Upper lobe of left lung (tissue), 6 donors: ENCODE measurements at regions not wholly inside any gene's neighbourhood (a gene's known extent, or its start where the extent isn't known, plus 50 kb on each side); places are given as distances from the start of the nearest gene placed in this dataset.

ENCODE experiments used
- ATAC-seq, 2 donors: fragments of 200-7000 bp; cut with Tn5 transposase; one replicate each; pipeline ENCODE4 v1.9.1; 2022; ENCODE audit warnings: mild to moderate bottlenecking in 2 of 2, moderate library complexity in 2 of 2; ENCODE audit not compliant: low FRiP score in 2 of 2
- DNase-seq, 2 donors: peaks; one replicate each; pipeline ENCODE4 v3.0.0-alpha.2; 2019 to 2020
- H3K27ac ChIP-seq, 4 donors: fragments of 200-600 bp; sonication (generic); one replicate each; pipeline ENCODE4 v1.5.1; 2016 to 2019
- H3K27me3 ChIP-seq, 4 donors: fragments of 200-600 bp; sonication (generic); one replicate each; pipeline ENCODE4 v1.5.1; 2017 to 2019
- H3K36me3 ChIP-seq, 4 donors: fragments of 200-600 bp; sonication (generic); one replicate each; pipeline ENCODE4 v1.5.1; 2016 to 2019
- H3K4me1 ChIP-seq, 4 donors: fragments of 200-600 bp; sonication (generic); one replicate each; pipeline ENCODE4 v1.5.1; 2018 to 2019
- H3K4me3 ChIP-seq, 4 donors: fragments of 200-600 bp; sonication (generic); one replicate each; pipeline ENCODE4 v1.5.1; 2017 to 2019; ENCODE audit warnings: mild to moderate bottlenecking in 2 of 4, moderate library complexity in 1 of 4
- H3K9me3 ChIP-seq, 4 donors: fragments of 200-600 bp; sonication (generic); one replicate each; pipeline ENCODE4 v1.5.1; 2018 to 2019
- EP300 ChIP-seq, 4 donors: sonication (generic); formaldehyde crosslinking; IDR thresholded peaks; one replicate each; pipeline ENCODE4 v1.5.1; 2017; ENCODE audit warnings: antibody characterized with exemption in 4 of 4, control low read depth in 2 of 4
- POLR2A ChIP-seq, 4 donors: fragments of 450-650 bp; IDR thresholded peaks; one replicate each; pipeline ENCODE4 v1.5.1; 2016 to 2017; ENCODE audit warnings: antibody characterized with exemption in 4 of 4, mild to moderate bottlenecking in 2 of 4
- POLR2AphosphoS5 ChIP-seq, 2 donors: sonication (generic); formaldehyde crosslinking; IDR thresholded peaks; one replicate each; pipeline ENCODE4 v1.5.1; 2017; ENCODE audit warnings: antibody characterized with exemption in 2 of 2
- WGBS, 2 donors: methylation state at CpG; one replicate each; pipeline ENCODE4 v1.1.5; 2017 to 2018; 5-methylcytosine and 5-hydroxymethylcytosine counted together
- TF ChIP-seq, protein P1 (sequence below), 6 experiments: fragments of 450-650 bp in 4 of 6; fragments of 200-600 bp in 2 of 6; sonication (generic) in 2 of 6; IDR thresholded peaks; one replicate each; pipeline ENCODE4 v1.5.1; 2016 to 2019; ENCODE audit warnings: antibody characterized with exemption in 6 of 6
- donor health status: DM: no; HTN: no; CAD: no; lungs with moderate emphysema.
- donor health status: DM: no; HTN: yes; CAD: no; lungs with severe emphysema.

DNA sequence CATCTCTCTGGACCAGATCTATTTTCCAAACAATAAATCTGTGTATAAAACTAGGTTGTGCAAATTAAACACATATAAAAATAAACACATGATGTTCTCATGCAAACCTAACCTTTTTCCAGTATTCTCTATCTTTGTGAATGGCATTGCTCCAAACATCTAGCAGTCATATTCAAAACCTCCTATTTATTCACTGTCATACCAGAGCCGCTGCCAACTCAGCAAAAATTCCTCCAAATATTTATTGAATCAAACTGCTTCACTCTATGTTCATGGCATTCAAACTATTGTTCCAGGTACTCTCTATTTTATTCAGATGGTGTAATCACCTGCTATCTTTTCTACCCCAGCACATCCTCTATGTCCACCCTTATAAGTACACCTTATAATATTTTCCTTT lies 652.1 kb upstream of the RIOK2 start:
- TF ChIP-seq EP300 (IDR thresholded peaks at IDR 0.05) (no peak), POLR2A (IDR thresholded peaks at IDR 0.05) (no peak), POLR2AphosphoS5 (IDR thresholded peaks at IDR 0.05) (no peak)
- TF ChIP-seq, protein P1, sequence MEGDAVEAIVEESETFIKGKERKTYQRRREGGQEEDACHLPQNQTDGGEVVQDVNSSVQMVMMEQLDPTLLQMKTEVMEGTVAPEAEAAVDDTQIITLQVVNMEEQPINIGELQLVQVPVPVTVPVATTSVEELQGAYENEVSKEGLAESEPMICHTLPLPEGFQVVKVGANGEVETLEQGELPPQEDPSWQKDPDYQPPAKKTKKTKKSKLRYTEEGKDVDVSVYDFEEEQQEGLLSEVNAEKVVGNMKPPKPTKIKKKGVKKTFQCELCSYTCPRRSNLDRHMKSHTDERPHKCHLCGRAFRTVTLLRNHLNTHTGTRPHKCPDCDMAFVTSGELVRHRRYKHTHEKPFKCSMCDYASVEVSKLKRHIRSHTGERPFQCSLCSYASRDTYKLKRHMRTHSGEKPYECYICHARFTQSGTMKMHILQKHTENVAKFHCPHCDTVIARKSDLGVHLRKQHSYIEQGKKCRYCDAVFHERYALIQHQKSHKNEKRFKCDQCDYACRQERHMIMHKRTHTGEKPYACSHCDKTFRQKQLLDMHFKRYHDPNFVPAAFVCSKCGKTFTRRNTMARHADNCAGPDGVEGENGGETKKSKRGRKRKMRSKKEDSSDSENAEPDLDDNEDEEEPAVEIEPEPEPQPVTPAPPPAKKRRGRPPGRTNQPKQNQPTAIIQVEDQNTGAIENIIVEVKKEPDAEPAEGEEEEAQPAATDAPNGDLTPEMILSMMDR (IDR thresholded peaks at IDR 0.05), result no peak
- DNase-seq (no peak), ATAC-seq (no peak)
- Histone ChIP-seq H3K4me3 (no peak overlapping the region), H3K27me3 (no peaks in the 10 kb centered on the region), H3K36me3 (no peaks in the 10 kb centered on the region), H3K27ac (no peak overlapping the region), H3K9me3 (no peaks in the 10 kb centered on the region), H3K4me1 (no peaks in the 10 kb centered on the region)
- 86% methylated on average over 1 of the region's 1 CpG for WGBS, 2 donors

DNA sequence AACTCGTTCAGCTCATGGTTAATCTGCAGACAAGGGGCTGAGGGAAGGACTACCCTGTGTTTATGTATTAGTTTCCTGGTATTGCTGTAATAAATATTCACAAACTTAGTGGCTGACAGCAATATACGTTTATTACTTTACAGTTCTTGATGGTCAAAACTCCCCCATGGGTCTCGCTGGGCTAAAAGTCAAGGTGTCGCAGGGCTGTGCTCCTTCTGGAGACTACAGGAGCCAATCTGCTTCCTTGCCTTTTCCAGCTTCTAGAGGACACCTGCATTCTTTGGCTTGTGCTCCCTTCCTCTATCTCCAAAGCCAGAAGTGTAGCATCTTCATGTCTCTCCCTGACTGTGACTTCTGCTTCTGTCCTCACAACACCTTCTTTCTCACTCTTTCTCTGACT lies 653.8 kb upstream of the RIOK2 start:
- no peaks in the 10 kb centered on the region for H3K36me3 ChIP-seq
- H3K9me3 ChIP-seq, result no peaks in the 10 kb centered on the region
- no peak for DNase-seq
- H3K4me1 ChIP-seq, result no peaks in the 10 kb centered on the region
- TF ChIP-seq, protein P1 (IDR thresholded peaks at IDR 0.05), result no peak
- TF ChIP-seq EP300 (IDR thresholded peaks at IDR 0.05) (no peak), POLR2AphosphoS5 (IDR thresholded peaks at IDR 0.05) (no peak), POLR2A (IDR thresholded peaks at IDR 0.05) (no peak)
- H3K27me3 ChIP-seq, result no peaks in the 10 kb centered on the region
- H3K4me3 ChIP-seq, result no peak overlapping the region
- ATAC-seq, result no peak
- no peak overlapping the region for H3K27ac ChIP-seq
- WGBS, 2 donors, result 70 to 81% methylated on average over 4 of the region's 4 CpGs

DNA sequence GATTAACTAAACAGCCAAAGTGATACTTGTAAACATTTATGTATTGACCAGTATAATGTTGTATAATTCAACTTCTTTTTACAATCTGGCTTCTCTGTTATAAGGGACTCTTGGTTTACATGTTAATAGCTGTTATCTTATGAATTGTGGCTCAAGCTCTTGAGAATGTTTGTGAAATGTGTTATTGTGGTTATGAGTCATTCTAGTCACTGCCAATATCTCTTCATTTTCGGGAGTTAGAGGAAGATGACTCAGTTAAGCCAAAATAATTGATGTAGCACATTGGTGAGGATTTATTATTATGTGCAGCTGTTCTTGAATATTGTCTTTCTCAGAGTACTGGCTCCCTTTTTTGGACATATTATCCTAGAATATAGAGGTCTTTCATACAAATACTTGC lies 655.2 kb upstream of the RIOK2 start:
- DNase-seq, result no peak
- no peaks in the 10 kb centered on the region for H3K27me3 ChIP-seq
- no peaks in the 10 kb centered on the region for H3K9me3 ChIP-seq
- peak in 1 of 2 donors; percentile 86 for ATAC-seq
- no peaks in the 10 kb centered on the region for H3K4me1 ChIP-seq
- H3K4me3 ChIP-seq, result no peak overlapping the region
- 3 to 15% methylated on average over 1 of the region's 1 CpG for WGBS, 2 donors
- H3K27ac ChIP-seq, result no peak overlapping the region
- no peaks in the 10 kb centered on the region for H3K36me3 ChIP-seq
- TF ChIP-seq, protein P1 (IDR thresholded peaks at IDR 0.05), result no peak
- TF ChIP-seq POLR2AphosphoS5 (IDR thresholded peaks at IDR 0.05), result no peak
- no peak for TF ChIP-seq EP300 (IDR thresholded peaks at IDR 0.05)
- TF ChIP-seq POLR2A (IDR thresholded peaks at IDR 0.05), result no peak

DNA sequence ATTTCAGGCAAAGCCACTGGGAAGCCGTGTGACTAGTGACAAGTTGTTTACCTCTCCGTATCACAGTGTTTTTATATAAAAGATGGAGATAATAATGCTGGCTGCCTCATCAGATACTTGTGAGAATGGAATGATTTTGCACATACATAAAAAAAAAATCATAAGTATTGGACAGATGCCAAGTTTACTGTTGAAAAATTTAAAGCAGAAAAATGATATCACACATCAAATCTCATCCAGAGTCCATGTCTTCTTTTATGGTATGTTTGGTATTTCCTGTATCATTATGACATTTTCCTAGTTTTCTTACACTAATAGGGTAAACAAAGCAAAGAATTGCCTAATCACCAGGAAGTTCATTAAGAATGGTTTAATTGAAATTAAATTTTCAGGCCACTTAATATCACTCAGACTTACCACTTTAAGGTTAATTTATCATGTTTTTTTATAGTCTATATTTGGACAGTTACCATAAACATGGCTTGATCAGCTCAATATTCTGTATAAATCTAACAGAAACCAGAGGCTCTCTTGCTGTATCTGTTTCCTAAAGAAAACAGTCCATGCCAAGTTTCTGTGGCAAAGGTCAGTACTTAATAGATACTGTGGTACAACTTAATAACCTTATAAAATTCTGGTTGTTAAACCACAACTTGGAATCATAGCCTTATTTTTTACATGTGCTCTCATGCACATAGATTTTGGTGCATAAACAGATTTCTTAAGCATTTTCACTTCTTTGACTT lies 656.5 kb upstream of the RIOK2 start:
- no peak overlapping the region for H3K4me3 ChIP-seq
- H3K27ac ChIP-seq, result no peak overlapping the region
- H3K36me3 ChIP-seq, result no peaks in the 10 kb centered on the region
- no peaks in the 10 kb centered on the region for H3K9me3 ChIP-seq
- no peak for ATAC-seq
- WGBS, 2 donors, result 70 to 75% methylated on average over 2 of the region's 2 CpGs
- no peaks in the 10 kb centered on the region for H3K27me3 ChIP-seq
- H3K4me1 ChIP-seq, result no peaks in the 10 kb centered on the region
- no peak for TF ChIP-seq POLR2AphosphoS5 (IDR thresholded peaks at IDR 0.05)
- TF ChIP-seq POLR2A (IDR thresholded peaks at IDR 0.05), result no peak
- TF ChIP-seq, protein P1 (IDR thresholded peaks at IDR 0.05), result no peak
- no peak for TF ChIP-seq EP300 (IDR thresholded peaks at IDR 0.05)
- no peak for DNase-seq

DNA sequence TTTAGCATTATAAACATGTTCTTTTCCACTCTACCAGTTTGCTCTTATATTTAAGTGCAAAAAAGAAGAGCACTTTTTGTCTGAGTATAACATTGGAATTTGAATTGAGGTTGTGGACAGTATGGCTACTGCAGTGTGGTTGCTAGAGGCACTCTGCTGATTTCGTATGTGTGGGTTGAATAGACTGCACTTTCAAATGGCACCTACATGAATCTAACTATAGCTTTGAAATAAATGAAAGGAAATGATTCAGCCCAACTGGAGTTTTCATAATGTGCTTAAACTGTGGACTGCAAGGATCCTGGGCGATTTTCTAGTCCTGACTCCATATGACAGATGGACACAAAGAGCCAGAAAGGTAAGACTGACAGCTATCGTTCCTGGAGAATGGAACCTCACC lies 657.6 kb upstream of the RIOK2 start:
- 71 to 72% methylated on average over 3 of the region's 3 CpGs for WGBS, 2 donors
- Histone ChIP-seq H3K27me3 (no peaks in the 10 kb centered on the region), H3K27ac (no peak overlapping the region), H3K9me3 (no peaks in the 10 kb centered on the region), H3K4me1 (no peaks in the 10 kb centered on the region), H3K36me3 (no peaks in the 10 kb centered on the region), H3K4me3 (no peak overlapping the region)
- ATAC-seq (no peak), DNase-seq (no peak)
- TF ChIP-seq, protein P1 (IDR thresholded peaks at IDR 0.05), result no peak
- no peak for TF ChIP-seq EP300 (IDR thresholded peaks at IDR 0.05)
- no peak for TF ChIP-seq POLR2A (IDR thresholded peaks at IDR 0.05)
- TF ChIP-seq POLR2AphosphoS5 (IDR thresholded peaks at IDR 0.05), result no peak
